Ectodermal cell (in vitro differentiated cells): ENCODE measurements at regions not wholly inside any gene's neighbourhood (a gene's known extent, or its start where the extent isn't known, plus 50 kb on each side); places are given as distances from the start of the nearest gene placed in this dataset.

Experiments used
- H3K27ac ChIP-seq: 2 replicates; pipeline ENCODE4 v1.7.0; 2013; ENCODE audit warnings: mild to moderate bottlenecking, low read depth, low read length; ENCODE audit not compliant: insufficient read depth, poor library complexity, severe bottlenecking
- H3K27me3 ChIP-seq: 2 replicates; pipeline ENCODE4 v1.7.0; 2013; ENCODE audit warnings: mild to moderate bottlenecking, low read length; ENCODE audit not compliant: insufficient read depth, control insufficient read depth, poor library complexity, severe bottlenecking
- H3K36me3 ChIP-seq: one replicate; pipeline ENCODE4 v1.7.0; 2013; ENCODE audit warnings: low read length; ENCODE audit not compliant: control insufficient read depth, insufficient read depth
- H3K4me1 ChIP-seq: one replicate; pipeline ENCODE4 v1.7.0; 2013; ENCODE audit warnings: low read length; ENCODE audit not compliant: control insufficient read depth, insufficient read depth
- H3K4me3 ChIP-seq: 2 replicates; pipeline ENCODE4 v1.7.0; 2013; ENCODE audit warnings: low read depth, low read length, control low read depth; ENCODE audit not compliant: insufficient read depth
- H3K9me3 ChIP-seq: 2 replicates; pipeline ENCODE4 v1.7.0; 2013; ENCODE audit warnings: mild to moderate bottlenecking, low read length, moderate library complexity; ENCODE audit not compliant: control insufficient read depth
- WGBS, 2 experiments: methylation state at CpG; one replicate each; pipeline ENCODE4 v1.1.7; 2013; ENCODE audit warnings: missing lambda C conversion rate in 2 of 2; 5-methylcytosine and 5-hydroxymethylcytosine counted together

GRCh38 chr20:19012676-19013075 is 199.1 kb downstream of the SCP2D1 start:
- peaks cover 5% of the 10 kb centered on the region for H3K4me1 ChIP-seq
- no peaks in the 10 kb centered on the region for H3K27me3 ChIP-seq
- 78 to 81% methylated on average over 7 of the region's 7 CpGs for WGBS, 2 experiments
- no peak overlapping the region for H3K4me3 ChIP-seq
- no peak overlapping the region for H3K27ac ChIP-seq
- no peaks in the 10 kb centered on the region for H3K36me3 ChIP-seq
- H3K9me3 ChIP-seq, result no peaks in the 10 kb centered on the region

- no peak overlapping the region for H3K27ac ChIP-seq
- H3K9me3 ChIP-seq, result no peaks in the 10 kb centered on the region
- no peaks in the 10 kb centered on the region for H3K36me3 ChIP-seq
- H3K4me3 ChIP-seq, result no peak overlapping the region
- peaks cover 5% of the 10 kb centered on the region for H3K4me1 ChIP-seq
- WGBS, 2 experiments, result 90 to 94% methylated on average over 2 of the region's 2 CpGs
- H3K27me3 ChIP-seq, result no peaks in the 10 kb centered on the region
Observed at GRCh38 chr20:19013907-19014306, 198.5 kb upstream of the SLC24A3 start.

GRCh38 chr20:19015351-19016139 is 196.9 kb upstream of the SLC24A3 start:
- Histone ChIP-seq H3K36me3 (no peaks in the 10 kb centered on the region), H3K4me3 (no peak overlapping the region), H3K4me1 (peaks cover 5% of the 10 kb centered on the region), H3K9me3 (no peaks in the 10 kb centered on the region), H3K27me3 (no peaks in the 10 kb centered on the region), H3K27ac (no peak overlapping the region)
- WGBS, 2 experiments, result 69 to 77% methylated on average over 11 of the region's 11 CpGs

GRCh38 chr20:19016140-19016497 is 196.3 kb upstream of the SLC24A3 start:
- 91 to 92% methylated on average over 7 of the region's 7 CpGs for WGBS, 2 experiments

GRCh38 chr20:19017104-19017690 is 195.2 kb upstream of the SLC24A3 start:
- peaks cover 5% of the 10 kb centered on the region for H3K4me1 ChIP-seq
- no peak overlapping the region for H3K27ac ChIP-seq
- H3K9me3 ChIP-seq, result no peaks in the 10 kb centered on the region
- WGBS, 2 experiments, result 93 to 95% methylated on average over 10 to 11 of the region's 11 CpGs
- no peaks in the 10 kb centered on the region for H3K27me3 ChIP-seq
- H3K36me3 ChIP-seq, result no peaks in the 10 kb centered on the region
- H3K4me3 ChIP-seq, result no peak overlapping the region

More at GRCh38 chr20:19016140-19016497, 196.3 kb upstream of the SLC24A3 start:
- Histone ChIP-seq H3K27me3 (no peaks in the 10 kb centered on the region), H3K9me3 (no peaks in the 10 kb centered on the region), H3K27ac (no peak overlapping the region), H3K36me3 (no peaks in the 10 kb centered on the region), H3K4me1 (peaks cover 5% of the 10 kb centered on the region), H3K4me3 (no peak overlapping the region)

GRCh38 chr20:19018881-19019280 is 193.6 kb upstream of the SLC24A3 start:
- H3K9me3 ChIP-seq, result no peaks in the 10 kb centered on the region
- WGBS, 2 experiments, result 83 to 85% methylated on average over 4 to 5 of the region's 5 CpGs
- H3K27me3 ChIP-seq, result no peaks in the 10 kb centered on the region
- no peak overlapping the region for H3K4me3 ChIP-seq
- peaks cover 5% of the 10 kb centered on the region for H3K4me1 ChIP-seq
- no peak overlapping the region for H3K27ac ChIP-seq
- H3K36me3 ChIP-seq, result no peaks in the 10 kb centered on the region

- 95% methylated on average over 5 of the region's 5 CpGs for WGBS, 2 experiments
- H3K27me3 ChIP-seq, result no peaks in the 10 kb centered on the region
- no peak overlapping the region for H3K27ac ChIP-seq
- H3K36me3 ChIP-seq, result no peaks in the 10 kb centered on the region
- no peak overlapping the region for H3K4me3 ChIP-seq
- H3K4me1 ChIP-seq, result peaks cover 5% of the 10 kb centered on the region
- no peaks in the 10 kb centered on the region for H3K9me3 ChIP-seq
Observed at GRCh38 chr20:19019734-19020364, 192.6 kb upstream of the SLC24A3 start.

GRCh38 chr20:19021406-19022117 is 190.9 kb upstream of the SLC24A3 start:
- WGBS, 2 experiments, result 91% methylated on average over 7 of the region's 7 CpGs
- Histone ChIP-seq H3K36me3 (no peaks in the 10 kb centered on the region), H3K4me1 (no peaks in the 10 kb centered on the region), H3K27me3 (no peaks in the 10 kb centered on the region), H3K27ac (no peak overlapping the region), H3K9me3 (no peaks in the 10 kb centered on the region), H3K4me3 (no peak overlapping the region)

GRCh38 chr20:19022118-19022575 is 190.3 kb upstream of the SLC24A3 start:
- Histone ChIP-seq H3K27me3 (no peaks in the 10 kb centered on the region), H3K36me3 (no peaks in the 10 kb centered on the region), H3K9me3 (no peaks in the 10 kb centered on the region), H3K4me1 (no peaks in the 10 kb centered on the region), H3K27ac (no peak overlapping the region), H3K4me3 (no peak overlapping the region)
- WGBS, 2 experiments, result 93% methylated on average over 8 of the region's 8 CpGs
